HUES64 (cell line): ENCODE measurements at regions not wholly inside any gene's neighbourhood (a gene's known extent, or its start where the extent isn't known, plus 50 kb on each side); places are given as distances from the start of the nearest gene placed in this dataset.

Experiments
- H3K27ac ChIP-seq: 2 replicates; pipeline ENCODE4 v1.7.0; 2013; ENCODE audit warnings: low read depth, low read length, inconsistent platforms
- H3K27me3 ChIP-seq: 2 replicates; pipeline ENCODE4 v1.6.1; 2013; ENCODE audit warnings: mild to moderate bottlenecking, low read length; ENCODE audit not compliant: insufficient read depth
- H3K36me3 ChIP-seq: 2 replicates; pipeline ENCODE4 v1.6.1; 2013; ENCODE audit warnings: mild to moderate bottlenecking, low read length; ENCODE audit not compliant: insufficient read depth
- H3K4me1 ChIP-seq: 2 replicates; pipeline ENCODE4 v1.6.1; 2013; ENCODE audit warnings: mild to moderate bottlenecking, low read length, moderate library complexity; ENCODE audit not compliant: insufficient read depth
- H3K4me3 ChIP-seq: 2 replicates; pipeline ENCODE4 v1.5.1; 2013; ENCODE audit warnings: mild to moderate bottlenecking, low read length, moderate library complexity
- H3K9ac ChIP-seq: 2 replicates; pipeline ENCODE4 v1.6.1; 2013; ENCODE audit warnings: mild to moderate bottlenecking, low read depth, low read length
- H3K9me3 ChIP-seq: 2 replicates; pipeline ENCODE4 v1.6.1; 2013; ENCODE audit warnings: low read depth, low read length; ENCODE audit not compliant: insufficient read depth
- WGBS: fragments of 150-250, 120-280 bp; methylation state at CpG from one replicate; pipeline ENCODE4 v1.1.7; 2013; ENCODE audit warnings: missing lambda C conversion rate; 5-methylcytosine and 5-hydroxymethylcytosine counted together

GRCh38 chr13:90958866-90959265, 388.6 kb upstream of the MIR17HG start:
- no peak overlapping the region for H3K4me3 ChIP-seq
- no peak overlapping the region for H3K27ac ChIP-seq
- H3K9ac ChIP-seq: no peak overlapping the region
- WGBS: 90% methylated on average over 2 of the region's 2 CpGs
- H3K9me3 ChIP-seq: no peaks in the 10 kb centered on the region
- H3K36me3 ChIP-seq: no peaks in the 10 kb centered on the region
- no peaks in the 10 kb centered on the region for H3K4me1 ChIP-seq
- H3K27me3 ChIP-seq: no peaks in the 10 kb centered on the region

GRCh38 chr13:90968166-90968904, 379.2 kb upstream of the MIR17HG start:
- no peak overlapping the region for H3K9ac ChIP-seq
- H3K4me1 ChIP-seq: peaks cover 7% of the 10 kb centered on the region
- WGBS: 100% methylated on average over 1 of the region's 2 CpGs
- no peak overlapping the region for H3K27ac ChIP-seq
- no peaks in the 10 kb centered on the region for H3K9me3 ChIP-seq
- H3K4me3 ChIP-seq: no peak overlapping the region
- H3K36me3 ChIP-seq: no peaks in the 10 kb centered on the region
- H3K27me3 ChIP-seq: no peaks in the 10 kb centered on the region

- H3K4me3 ChIP-seq: peak overlapping the region; percentile 27
- no peaks in the 10 kb centered on the region for H3K27me3 ChIP-seq
- no peaks in the 10 kb centered on the region for H3K9me3 ChIP-seq
- H3K9ac ChIP-seq: no peak overlapping the region
- H3K27ac ChIP-seq: peak overlapping the region; percentile 87; the same call in 1 of the 2 replicates
- 9% methylated on average over 2 of the region's 3 CpGs for WGBS
- H3K4me1 ChIP-seq: peaks cover 30% of the 10 kb centered on the region
- no peaks in the 10 kb centered on the region for H3K36me3 ChIP-seq
Measured at GRCh38 chr13:90974249-90974975, 373.1 kb upstream of the MIR17HG start.

GRCh38 chr13:90979059-90979458, 368.4 kb upstream of the MIR17HG start:
- WGBS: 98% methylated on average over 3 of the region's 3 CpGs
- Histone ChIP-seq H3K27me3 (no peaks in the 10 kb centered on the region), H3K36me3 (no peaks in the 10 kb centered on the region), H3K27ac (no peak overlapping the region), H3K4me3 (no peak overlapping the region), H3K9me3 (no peaks in the 10 kb centered on the region), H3K4me1 (peaks cover 16% of the 10 kb centered on the region), H3K9ac (no peak overlapping the region)

GRCh38 chr13:90984756-90985155, 362.7 kb upstream of the MIR17HG start:
- no peaks in the 10 kb centered on the region for H3K36me3 ChIP-seq
- H3K4me1 ChIP-seq: no peaks in the 10 kb centered on the region
- H3K27ac ChIP-seq: no peak overlapping the region
- WGBS: 92% methylated on average over 6 of the region's 6 CpGs
- no peaks in the 10 kb centered on the region for H3K27me3 ChIP-seq
- H3K9me3 ChIP-seq: no peaks in the 10 kb centered on the region
- no peak overlapping the region for H3K9ac ChIP-seq
- H3K4me3 ChIP-seq: no peak overlapping the region

- H3K9ac ChIP-seq: no peak overlapping the region
- no peaks in the 10 kb centered on the region for H3K9me3 ChIP-seq
- no peak overlapping the region for H3K4me3 ChIP-seq
- WGBS: 86% methylated on average over 1 of the region's 3 CpGs
- no peaks in the 10 kb centered on the region for H3K36me3 ChIP-seq
- H3K27me3 ChIP-seq: no peaks in the 10 kb centered on the region
- no peak overlapping the region for H3K27ac ChIP-seq
- H3K4me1 ChIP-seq: no peaks in the 10 kb centered on the region
Measured at GRCh38 chr13:90995001-90995400, 352.5 kb upstream of the MIR17HG start.

GRCh38 chr13:90995614-90996013, 351.9 kb upstream of the MIR17HG start:
- no peaks in the 10 kb centered on the region for H3K27me3 ChIP-seq
- no peak overlapping the region for H3K9ac ChIP-seq
- WGBS: 81% methylated on average over 4 of the region's 4 CpGs
- H3K4me3 ChIP-seq: no peak overlapping the region
- H3K4me1 ChIP-seq: no peaks in the 10 kb centered on the region
- H3K36me3 ChIP-seq: no peaks in the 10 kb centered on the region
- no peaks in the 10 kb centered on the region for H3K9me3 ChIP-seq
- H3K27ac ChIP-seq: no peak overlapping the region

- Histone ChIP-seq H3K9ac (no peak overlapping the region), H3K36me3 (no peaks in the 10 kb centered on the region), H3K27me3 (no peaks in the 10 kb centered on the region), H3K4me1 (no peaks in the 10 kb centered on the region), H3K9me3 (no peaks in the 10 kb centered on the region), H3K27ac (no peak overlapping the region), H3K4me3 (no peak overlapping the region)
- WGBS: no CpG with 5 or more reads among the region's 1 CpG
Measured at GRCh38 chr13:90997951-90998350, 349.5 kb upstream of the MIR17HG start.

GRCh38 chr13:90999401-90999800, 348.1 kb upstream of the MIR17HG start:
- no peak overlapping the region for H3K9ac ChIP-seq
- H3K27ac ChIP-seq: no peak overlapping the region
- no peaks in the 10 kb centered on the region for H3K36me3 ChIP-seq
- H3K4me3 ChIP-seq: no peak overlapping the region
- H3K9me3 ChIP-seq: no peaks in the 10 kb centered on the region
- no peaks in the 10 kb centered on the region for H3K4me1 ChIP-seq
- H3K27me3 ChIP-seq: no peaks in the 10 kb centered on the region

GRCh38 chr13:91001371-91001770, 346.1 kb upstream of the MIR17HG start:
- Histone ChIP-seq H3K4me3 (no peak overlapping the region), H3K36me3 (no peaks in the 10 kb centered on the region), H3K27me3 (no peaks in the 10 kb centered on the region), H3K9me3 (no peaks in the 10 kb centered on the region), H3K27ac (no peak overlapping the region), H3K9ac (no peak overlapping the region), H3K4me1 (no peaks in the 10 kb centered on the region)
- WGBS: 93% methylated on average over 6 of the region's 6 CpGs

- Histone ChIP-seq H3K27ac (no peak overlapping the region), H3K9ac (no peak overlapping the region), H3K27me3 (no peaks in the 10 kb centered on the region), H3K36me3 (no peaks in the 10 kb centered on the region), H3K9me3 (no peaks in the 10 kb centered on the region), H3K4me1 (peaks cover 3% of the 10 kb centered on the region; the same call in 1 of the 2 replicates), H3K4me3 (no peak overlapping the region)
- WGBS: 93% methylated on average over 2 of the region's 3 CpGs
Measured at GRCh38 chr13:91014696-91015095, 332.8 kb upstream of the MIR17HG start.
